GM12892 (cell line): ENCODE measurements at regions not wholly inside any gene's neighbourhood (a gene's known extent, or its start where the extent isn't known, plus 50 kb on each side); places are given as distances from the start of the nearest gene placed in this dataset.

ENCODE experiments used
- POLR2A ChIP-seq: IDR thresholded peaks from 2 replicates; pipeline ENCODE4 v1.6.1; 2011; ENCODE audit warnings: low read depth, low read length, control low read depth
- POLR2AphosphoS5 ChIP-seq: IDR thresholded peaks from 2 replicates; pipeline ENCODE4 v1.6.1; 2011; ENCODE audit warnings: low read depth, low read length, control low read depth

DNA sequence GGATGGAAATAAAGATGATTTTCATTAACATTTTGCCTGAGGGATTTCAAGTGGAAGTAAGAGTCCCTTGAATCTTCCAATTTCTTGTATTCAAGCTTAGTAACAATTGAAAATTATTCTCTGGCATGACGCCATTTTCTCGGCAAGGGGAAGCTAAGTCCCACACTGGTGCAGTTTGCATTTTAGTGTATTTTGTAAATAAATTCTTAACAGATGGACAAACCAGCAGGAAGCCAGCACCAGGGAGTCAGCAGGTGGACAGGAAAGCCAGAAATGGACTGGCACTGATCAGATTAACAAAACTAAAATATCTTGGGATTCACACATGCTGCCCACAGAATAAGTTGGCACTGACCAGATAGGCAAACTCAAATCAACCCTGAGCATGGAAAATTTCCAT, 311.3 kb downstream of the LRRIQ3 start:
- no peak for TF ChIP-seq POLR2AphosphoS5
- no peak for TF ChIP-seq POLR2A
